ENCODE measurements at regions not wholly inside any gene's neighbourhood (a gene's known extent, or its start where the extent isn't known, plus 50 kb on each side); places are given as distances from the start of the nearest gene placed in this dataset.

DNA sequence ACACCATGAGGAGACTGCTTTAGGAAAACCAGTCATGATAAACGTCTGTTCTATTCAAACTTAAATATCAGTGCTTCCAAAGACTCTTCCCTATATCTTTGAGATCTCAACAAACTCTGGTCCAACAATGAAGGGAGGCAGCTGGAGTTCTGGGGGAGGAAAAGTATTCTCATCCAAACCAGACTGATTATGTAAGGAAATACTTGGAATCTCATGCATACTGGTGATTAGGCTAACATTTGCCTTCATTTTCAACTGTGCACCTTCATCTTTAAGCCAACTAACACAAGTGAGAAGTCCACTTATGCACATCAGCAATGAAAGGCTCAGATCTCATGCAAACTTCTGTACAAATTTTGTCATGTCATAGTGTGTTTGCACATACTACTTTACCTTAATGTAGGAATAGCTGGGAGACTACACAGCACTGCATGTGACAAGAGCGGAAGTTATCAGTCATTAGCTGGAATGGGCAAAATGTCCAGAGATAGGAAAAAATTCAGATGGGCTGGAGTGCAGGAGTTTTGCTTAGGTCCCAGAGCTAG is 67.5 kb upstream of the STK17B start:
- TF ChIP-seq, protein P1, sequence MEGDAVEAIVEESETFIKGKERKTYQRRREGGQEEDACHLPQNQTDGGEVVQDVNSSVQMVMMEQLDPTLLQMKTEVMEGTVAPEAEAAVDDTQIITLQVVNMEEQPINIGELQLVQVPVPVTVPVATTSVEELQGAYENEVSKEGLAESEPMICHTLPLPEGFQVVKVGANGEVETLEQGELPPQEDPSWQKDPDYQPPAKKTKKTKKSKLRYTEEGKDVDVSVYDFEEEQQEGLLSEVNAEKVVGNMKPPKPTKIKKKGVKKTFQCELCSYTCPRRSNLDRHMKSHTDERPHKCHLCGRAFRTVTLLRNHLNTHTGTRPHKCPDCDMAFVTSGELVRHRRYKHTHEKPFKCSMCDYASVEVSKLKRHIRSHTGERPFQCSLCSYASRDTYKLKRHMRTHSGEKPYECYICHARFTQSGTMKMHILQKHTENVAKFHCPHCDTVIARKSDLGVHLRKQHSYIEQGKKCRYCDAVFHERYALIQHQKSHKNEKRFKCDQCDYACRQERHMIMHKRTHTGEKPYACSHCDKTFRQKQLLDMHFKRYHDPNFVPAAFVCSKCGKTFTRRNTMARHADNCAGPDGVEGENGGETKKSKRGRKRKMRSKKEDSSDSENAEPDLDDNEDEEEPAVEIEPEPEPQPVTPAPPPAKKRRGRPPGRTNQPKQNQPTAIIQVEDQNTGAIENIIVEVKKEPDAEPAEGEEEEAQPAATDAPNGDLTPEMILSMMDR (IDR thresholded peaks at IDR 0.05; ENCODE audit: low read length), result no peak
- no peak for TF ChIP-seq EZH2 (IDR thresholded peaks at IDR 0.05; ENCODE audit: borderline replicate concordance, low read length)
- Histone ChIP-seq H3K4me2 (ENCODE audit: low read length) (no peak overlapping the region), H3K4me3 (ENCODE audit: low read depth, low read length, poor library complexity, severe bottlenecking) (no peak overlapping the region), H3K9me3 (ENCODE audit: low read length) (0 out of 2 replicates have a peak, but pooled peaks cover 6% of the 10 kb centered on the region), H3K27ac (ENCODE audit: low read depth, low read length, poor library complexity, severe bottlenecking) (peak overlapping the region; percentile 96), H2AFZ (ENCODE audit: low read length) (no peak overlapping the region), H4K20me1 (ENCODE audit: insufficient read depth, low read length) (no peaks in the 10 kb centered on the region), H3F3A (ENCODE audit: insufficient read depth, low read length) (0 out of 2 replicates have a peak, but pooled peaks cover 4% of the 10 kb centered on the region), H3K36me3 (ENCODE audit: insufficient read depth, low read length) (no peaks in the 10 kb centered on the region), H3K27me3 (ENCODE audit: insufficient read depth, low read length) (no peaks in the 10 kb centered on the region), H3K9me2 (ENCODE audit: low read depth, low read length) (no peaks in the 10 kb centered on the region), H3K79me2 (ENCODE audit: insufficient read depth, low read length) (no peaks in the 10 kb centered on the region), H3K9ac (ENCODE audit: low read length) (no peak overlapping the region), H3K4me1 (ENCODE audit: insufficient read depth, low read length, severe bottlenecking) (peaks cover 61% of the 10 kb centered on the region)

DNA sequence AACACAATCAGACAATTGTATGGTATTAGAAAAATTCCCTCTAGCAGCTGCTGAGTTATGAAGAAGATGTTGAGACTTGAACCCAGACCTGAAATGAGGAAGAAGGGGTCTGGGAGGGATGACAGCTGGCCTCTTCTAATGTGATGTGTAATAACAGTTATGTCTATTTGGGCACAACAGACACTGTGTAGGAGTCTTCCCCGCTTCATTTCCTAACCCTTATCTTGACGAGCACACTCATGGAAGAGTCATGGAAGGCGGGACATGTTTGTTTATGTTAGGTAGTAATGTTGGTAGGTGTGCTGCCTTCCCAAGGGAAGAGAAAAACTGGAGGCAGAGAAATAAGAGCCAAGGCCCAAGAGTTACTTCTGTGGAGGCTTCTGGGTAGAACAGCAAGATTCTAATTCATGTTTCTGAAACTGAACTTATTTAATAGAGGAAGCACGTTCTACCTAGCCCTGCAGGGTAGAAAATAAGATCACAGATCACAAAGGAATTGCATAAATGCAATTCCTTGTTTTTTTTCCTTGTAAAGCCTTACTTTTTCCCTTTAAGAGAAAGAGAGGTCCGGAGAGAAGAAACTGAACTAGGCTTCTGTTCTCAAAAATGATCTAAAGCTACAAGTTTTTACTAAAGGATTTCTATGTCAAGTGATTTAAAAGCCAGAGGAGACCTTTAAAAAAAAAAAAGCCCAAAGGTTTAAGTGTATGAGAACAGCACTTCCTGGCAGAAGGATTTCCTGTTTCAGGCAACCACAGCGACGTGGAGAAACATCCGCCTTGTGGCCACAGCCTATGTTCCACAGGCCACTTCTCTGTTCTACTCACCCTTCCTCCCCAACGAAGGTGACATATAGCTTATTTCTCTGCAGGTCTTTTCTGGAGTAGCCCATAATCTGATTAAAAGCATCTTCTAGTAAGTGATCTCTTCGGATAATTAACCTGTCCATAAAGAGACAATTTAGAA is 68.5 kb upstream of the STK17B start:
- no peaks in the 10 kb centered on the region for H4K20me1 ChIP-seq (ENCODE audit: insufficient read depth, low read length)
- no peaks in the 10 kb centered on the region for H3K9me2 ChIP-seq (ENCODE audit: low read depth, low read length)
- H3K9me3 ChIP-seq (ENCODE audit: low read length), result 0 out of 2 replicates have a peak, but pooled peaks cover 6% of the 10 kb centered on the region
- no peaks in the 10 kb centered on the region for H3K79me2 ChIP-seq (ENCODE audit: insufficient read depth, low read length)
- H3K36me3 ChIP-seq (ENCODE audit: insufficient read depth, low read length), result no peaks in the 10 kb centered on the region
- H3K4me1 ChIP-seq (ENCODE audit: insufficient read depth, low read length, severe bottlenecking), result peaks cover 51% of the 10 kb centered on the region
- H3K27me3 ChIP-seq (ENCODE audit: insufficient read depth, low read length), result no peaks in the 10 kb centered on the region
- peak overlapping the region; percentile 50 for H3K9ac ChIP-seq (ENCODE audit: low read length)
- H3K4me3 ChIP-seq (ENCODE audit: low read depth, low read length, poor library complexity, severe bottlenecking), result peak overlapping the region; percentile 20
- H3F3A ChIP-seq (ENCODE audit: insufficient read depth, low read length), result no peaks in the 10 kb centered on the region
- H3K4me2 ChIP-seq (ENCODE audit: low read length), result peak overlapping the region; percentile 57
- H2AFZ ChIP-seq (ENCODE audit: low read length), result no peak overlapping the region
- TF ChIP-seq, protein P1 (IDR thresholded peaks at IDR 0.05; ENCODE audit: low read length), result peak; percentile 16; the same call in 1 of the 2 replicates
- no peak for TF ChIP-seq EZH2 (IDR thresholded peaks at IDR 0.05; ENCODE audit: borderline replicate concordance, low read length)
- peak overlapping the region; percentile 96 for H3K27ac ChIP-seq (ENCODE audit: low read depth, low read length, poor library complexity, severe bottlenecking)

DNA sequence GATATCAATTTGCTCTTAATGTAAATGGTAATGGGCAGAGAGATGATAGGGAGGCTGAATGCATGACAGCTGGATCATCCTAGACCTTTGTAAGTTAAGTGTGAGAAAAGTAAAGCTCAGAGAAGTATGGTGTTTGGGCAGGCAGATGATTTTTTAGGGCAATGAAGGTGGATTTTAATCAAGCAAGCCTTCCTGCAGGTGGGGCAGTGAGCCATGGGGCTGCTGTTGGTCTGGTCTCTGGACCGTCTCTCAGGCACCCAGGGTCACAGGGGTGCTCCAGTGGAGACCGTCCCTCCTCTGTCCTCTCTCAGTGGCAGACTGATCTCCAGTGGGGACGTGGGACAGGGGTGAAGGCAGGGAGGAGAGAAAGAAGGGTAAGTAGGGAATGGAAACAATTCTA is 69.8 kb upstream of the STK17B start:
- Histone ChIP-seq H3K36me3 (ENCODE audit: insufficient read depth, low read length) (no peaks in the 10 kb centered on the region), H3K9me2 (ENCODE audit: low read depth, low read length) (no peaks in the 10 kb centered on the region), H3K9me3 (ENCODE audit: low read length) (0 out of 2 replicates have a peak, but pooled peaks cover 6% of the 10 kb centered on the region), H3K27me3 (ENCODE audit: insufficient read depth, low read length) (no peaks in the 10 kb centered on the region), H2AFZ (ENCODE audit: low read length) (no peak overlapping the region), H3K4me1 (ENCODE audit: insufficient read depth, low read length, severe bottlenecking) (peaks cover 53% of the 10 kb centered on the region), H3K9ac (ENCODE audit: low read length) (peak overlapping the region; percentile 50), H3K4me2 (ENCODE audit: low read length) (peak overlapping the region; percentile 57), H3K27ac (ENCODE audit: low read depth, low read length, poor library complexity, severe bottlenecking) (peak overlapping the region; percentile 96), H3K79me2 (ENCODE audit: insufficient read depth, low read length) (no peaks in the 10 kb centered on the region), H3F3A (ENCODE audit: insufficient read depth, low read length) (no peaks in the 10 kb centered on the region), H3K4me3 (ENCODE audit: low read depth, low read length, poor library complexity, severe bottlenecking) (peak overlapping the region; percentile 34), H4K20me1 (ENCODE audit: insufficient read depth, low read length) (no peaks in the 10 kb centered on the region)
- TF ChIP-seq EZH2 (IDR thresholded peaks at IDR 0.05; ENCODE audit: borderline replicate concordance, low read length), result no peak
- TF ChIP-seq, protein P1 (IDR thresholded peaks at IDR 0.05; ENCODE audit: low read length), result peak; percentile 65; the same call in 1 of the 2 replicates

Data from OCI-LY1 (cell line).